ENCODE measurements at regions not wholly inside any gene's neighbourhood (a gene's known extent, or its start where the extent isn't known, plus 50 kb on each side); places are given as distances from the start of the nearest gene placed in this dataset.

GRCh38 chr13:64934569-64935362, 2295.4 kb downstream of the PCDH9 start:
- no peak for ATAC-seq (ENCODE audit: low read depth)
- Histone ChIP-seq H3K27ac (ENCODE audit: insufficient read depth, low read length) (no peak overlapping the region), H2AK9ac (replicated peaks; ENCODE audit: low read depth, low read length, poor library complexity) (no peak overlapping the region), H2BK5ac (ENCODE audit: low read depth, low read length, poor library complexity, severe bottlenecking) (no peak overlapping the region), H3K23ac (ENCODE audit: low read depth, low read length) (no peak overlapping the region), H4K8ac (ENCODE audit: low read depth in 2 of 2, low read length in 2 of 2) (no peak overlapping the region), H3K79me1 (ENCODE audit: low read depth in 1 of 2, low read length in 2 of 2) (no peaks in the 10 kb centered on the region), H3K27me3 (ENCODE audit: control insufficient read depth, insufficient read depth, low read length) (no peaks in the 10 kb centered on the region), H3K4me3 (ENCODE audit: insufficient read depth, low read depth, low read length) (no peak overlapping the region), H3K4me2 (ENCODE audit: low read depth, low read length) (no peak overlapping the region), H3K9me1 (ENCODE audit: insufficient read depth, low read length) (no peaks in the 10 kb centered on the region), H3K9ac (ENCODE audit: low read depth, low read length) (no peak overlapping the region), H3K9me3 (ENCODE audit: control insufficient read depth, insufficient read depth, low read length) (no peaks in the 10 kb centered on the region), H3K18ac (ENCODE audit: low read depth, low read length) (no peak overlapping the region), H3K36me3 (ENCODE audit: control insufficient read depth, insufficient read depth, low read length) (no peaks in the 10 kb centered on the region), H2BK120ac (ENCODE audit: low read depth, low read length) (no peak overlapping the region), H3K4me1 (ENCODE audit: control insufficient read depth, insufficient read depth, low read length) (no peaks in the 10 kb centered on the region), H2BK15ac (ENCODE audit: low read depth, low read length) (no peak overlapping the region), H2AK5ac (ENCODE audit: low read depth, low read length) (no peak overlapping the region), H3K56ac (ENCODE audit: extremely low read depth, insufficient read depth, low read length) (no peak overlapping the region), H4K5ac (ENCODE audit: low read depth, low read length) (no peak overlapping the region), H4K91ac (ENCODE audit: insufficient read depth, low read depth, low read length) (no peak overlapping the region), H4K20me1 (ENCODE audit: insufficient read depth, low read length) (no peaks in the 10 kb centered on the region), H2AFZ (replicated peaks; ENCODE audit: low read length, poor library complexity) (no peak overlapping the region), H2BK20ac (ENCODE audit: low read depth, low read length) (no peak overlapping the region), H3K14ac (replicated peaks; ENCODE audit: low read depth, low read length) (no peak overlapping the region), H3K4ac (ENCODE audit: low read depth, low read length) (no peak overlapping the region)
- in situ Hi-C loops (cut with MboI; ENCODE audit: low sequenced_read_pairs) (no loop called here), intact Hi-C loops (cut with micrococcal nuclease) (no loop called here), dilution Hi-C loops (cut with HindIII; ENCODE audit: low sequenced_read_pairs, unreplicated experiment) (no loop called here)
- CTCF ChIA-PET = no interaction called here
- BruUV-seq (replicated peaks) = no TSS peak
- WGBS, 2 experiments (ENCODE audit: extremely low coverage in 2 of 2, insufficient read length in 1 of 2) = no CpG with 5 or more reads among the region's 5 CpGs
- DNase-seq = no peak
- POLR2A ChIA-PET (ENCODE audit: unreplicated experiment) = no interaction called here
- no peak for TF ChIP-seq CEBPB (IDR thresholded peaks at IDR 0.05; ENCODE audit: low read depth, low read length)
- no peak for TF ChIP-seq MAFK (IDR thresholded peaks at IDR 0.05; ENCODE audit: low read depth, low read length)
- no peak for TF ChIP-seq BHLHE40 (IDR thresholded peaks at IDR 0.05; ENCODE audit: low read depth, low read length)
- TF ChIP-seq CTCF (conservative IDR thresholded peaks at IDR 0.05; ENCODE audit: low read depth, low read length) = no peak
- TF ChIP-seq RFX5 (IDR thresholded peaks at IDR 0.05; ENCODE audit: low read depth, low read length) = no peak
- no peak for TF ChIP-seq RAD21 (IDR thresholded peaks at IDR 0.05; ENCODE audit: low read length)
- no peak for TF ChIP-seq MXI1 (IDR thresholded peaks at IDR 0.05; ENCODE audit: borderline replicate concordance, low read depth, low read length)
- TF ChIP-seq CHD1 (IDR thresholded peaks at IDR 0.05; ENCODE audit: low read depth, low read length) = no peak
- no peak for TF ChIP-seq NFE2L2 (IDR thresholded peaks at IDR 0.05; ENCODE audit: low read depth, low read length)
- TF ChIP-seq MAZ (IDR thresholded peaks at IDR 0.05; ENCODE audit: borderline replicate concordance, low read depth, low read length) = no peak
- no peak for TF ChIP-seq POLR2A (IDR thresholded peaks at IDR 0.05; ENCODE audit: low read depth, low read length)
- no peak for TF ChIP-seq RCOR1 (IDR thresholded peaks at IDR 0.05; ENCODE audit: insufficient replicate concordance, low read length)
- TF ChIP-seq USF2 (IDR thresholded peaks at IDR 0.05; ENCODE audit: low read depth, low read length) = no peak
- TF ChIP-seq ELK1 (IDR thresholded peaks at IDR 0.05; ENCODE audit: borderline replicate concordance, low read depth, low read length) = no peak
- TF ChIP-seq FOS (IDR thresholded peaks at IDR 0.05; ENCODE audit: low read depth, low read length) = no peak
- no peak for TF ChIP-seq SMC3 (IDR thresholded peaks at IDR 0.05; ENCODE audit: low read depth, low read length)
